Activated CD8-positive, alpha-beta T cell treated with anti-CD3 and anti-CD28 coated beads for 36 hours (primary cell): ENCODE measurements at regions not wholly inside any gene's neighbourhood (a gene's known extent, or its start where the extent isn't known, plus 50 kb on each side); places are given as distances from the start of the nearest gene placed in this dataset.

Experiments
- ATAC-seq: fragments of 200-7000 bp; cut with Tn5 transposase; one replicate; pipeline ENCODE4 v1.10.0; 2021; ENCODE audit warnings: mild to moderate bottlenecking, moderate library complexity
- CTCF ChIA-PET: fragments of 350-600 bp; sonication (Branson Sonifier 250); formaldehyde crosslinking; loops from one replicate; lab custom pipeline; 2021; ENCODE audit warnings: antibody characterized with exemption; lab: Charles Lee
- POLR2A ChIA-PET: fragments of 350-600 bp; sonication (Branson Sonifier 250); formaldehyde crosslinking; loops from one replicate; lab custom pipeline; 2021; ENCODE audit warnings: antibody characterized with exemption; lab: Charles Lee
- DNase-seq: peaks from one replicate; pipeline ENCODE4 v3.0.0-alpha.2; 2020
- H3K27ac Mint-ChIP-seq: one replicate; pipeline ENCODE4 v1.8.0; 2021; ENCODE audit warnings: mild to moderate bottlenecking, mixed read lengths
- H3K27me3 Mint-ChIP-seq: one replicate; pipeline ENCODE4 v1.8.0; 2021; ENCODE audit warnings: mixed read lengths
- H3K36me3 Mint-ChIP-seq: one replicate; pipeline ENCODE4 v1.8.0; 2021; ENCODE audit warnings: low read depth, mixed read lengths
- H3K4me1 Mint-ChIP-seq: one replicate; pipeline ENCODE4 v1.8.0; 2021; ENCODE audit warnings: low read depth, mixed read lengths
- H3K4me3 Mint-ChIP-seq: one replicate; pipeline ENCODE4 v1.8.0; 2021; ENCODE audit warnings: mild to moderate bottlenecking, moderate library complexity, mixed read lengths
- H3K9me3 Mint-ChIP-seq: one replicate; pipeline ENCODE4 v1.8.0; 2021; ENCODE audit warnings: mixed read lengths
- intact Hi-C: fragments of 100-400 bp; cut with micrococcal nuclease; formaldehyde crosslinking; loops from one replicate; pipeline ENCODE4 v1.10.0; 2022
- TF ChIP-seq, protein P1 (sequence below): fragments of 200-600 bp; IDR thresholded peaks from one replicate; pipeline ENCODE4 v1.8.0; 2022; ENCODE audit warnings: antibody characterized with exemption, mild to moderate bottlenecking

DNA sequence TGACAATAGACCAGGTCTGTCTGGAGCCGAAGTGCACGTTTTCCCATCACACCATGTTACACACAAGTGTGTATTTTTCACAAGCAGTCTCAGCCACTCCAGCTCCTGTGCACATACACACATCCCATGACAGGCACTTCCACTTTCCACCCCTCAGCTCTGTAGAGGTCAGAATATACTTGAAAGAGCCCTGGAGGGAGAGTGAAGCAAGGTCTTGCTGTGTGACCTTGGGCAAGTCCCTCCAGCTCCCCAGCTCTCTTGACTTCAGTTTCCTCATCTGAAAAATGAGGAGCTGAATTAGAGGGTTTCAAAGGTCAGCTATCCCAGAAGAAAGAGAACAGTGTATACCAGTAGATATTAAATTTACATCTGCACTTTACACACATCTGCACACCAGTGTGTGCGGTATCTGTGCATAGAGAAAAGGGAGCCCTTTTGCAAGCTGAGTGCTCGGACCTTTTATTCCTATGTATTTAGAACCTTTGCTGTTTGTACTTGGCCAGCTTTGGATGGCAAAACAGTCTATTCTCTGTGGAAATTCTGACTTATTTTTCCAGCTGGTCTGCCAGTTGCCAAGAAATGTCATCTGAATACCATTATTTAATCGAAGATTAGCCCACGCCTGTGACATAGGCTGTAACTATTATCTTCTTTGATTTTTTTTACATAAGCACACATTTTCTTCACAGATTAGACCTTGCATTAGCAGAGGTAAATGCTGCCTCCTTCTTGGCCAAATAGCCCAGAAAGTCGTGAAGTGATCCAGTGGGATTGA, 528.0 kb downstream of the BNC2 start:
- POLR2A ChIA-PET: no interaction called here
- TF ChIP-seq, protein P1, sequence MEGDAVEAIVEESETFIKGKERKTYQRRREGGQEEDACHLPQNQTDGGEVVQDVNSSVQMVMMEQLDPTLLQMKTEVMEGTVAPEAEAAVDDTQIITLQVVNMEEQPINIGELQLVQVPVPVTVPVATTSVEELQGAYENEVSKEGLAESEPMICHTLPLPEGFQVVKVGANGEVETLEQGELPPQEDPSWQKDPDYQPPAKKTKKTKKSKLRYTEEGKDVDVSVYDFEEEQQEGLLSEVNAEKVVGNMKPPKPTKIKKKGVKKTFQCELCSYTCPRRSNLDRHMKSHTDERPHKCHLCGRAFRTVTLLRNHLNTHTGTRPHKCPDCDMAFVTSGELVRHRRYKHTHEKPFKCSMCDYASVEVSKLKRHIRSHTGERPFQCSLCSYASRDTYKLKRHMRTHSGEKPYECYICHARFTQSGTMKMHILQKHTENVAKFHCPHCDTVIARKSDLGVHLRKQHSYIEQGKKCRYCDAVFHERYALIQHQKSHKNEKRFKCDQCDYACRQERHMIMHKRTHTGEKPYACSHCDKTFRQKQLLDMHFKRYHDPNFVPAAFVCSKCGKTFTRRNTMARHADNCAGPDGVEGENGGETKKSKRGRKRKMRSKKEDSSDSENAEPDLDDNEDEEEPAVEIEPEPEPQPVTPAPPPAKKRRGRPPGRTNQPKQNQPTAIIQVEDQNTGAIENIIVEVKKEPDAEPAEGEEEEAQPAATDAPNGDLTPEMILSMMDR: no peak

DNA sequence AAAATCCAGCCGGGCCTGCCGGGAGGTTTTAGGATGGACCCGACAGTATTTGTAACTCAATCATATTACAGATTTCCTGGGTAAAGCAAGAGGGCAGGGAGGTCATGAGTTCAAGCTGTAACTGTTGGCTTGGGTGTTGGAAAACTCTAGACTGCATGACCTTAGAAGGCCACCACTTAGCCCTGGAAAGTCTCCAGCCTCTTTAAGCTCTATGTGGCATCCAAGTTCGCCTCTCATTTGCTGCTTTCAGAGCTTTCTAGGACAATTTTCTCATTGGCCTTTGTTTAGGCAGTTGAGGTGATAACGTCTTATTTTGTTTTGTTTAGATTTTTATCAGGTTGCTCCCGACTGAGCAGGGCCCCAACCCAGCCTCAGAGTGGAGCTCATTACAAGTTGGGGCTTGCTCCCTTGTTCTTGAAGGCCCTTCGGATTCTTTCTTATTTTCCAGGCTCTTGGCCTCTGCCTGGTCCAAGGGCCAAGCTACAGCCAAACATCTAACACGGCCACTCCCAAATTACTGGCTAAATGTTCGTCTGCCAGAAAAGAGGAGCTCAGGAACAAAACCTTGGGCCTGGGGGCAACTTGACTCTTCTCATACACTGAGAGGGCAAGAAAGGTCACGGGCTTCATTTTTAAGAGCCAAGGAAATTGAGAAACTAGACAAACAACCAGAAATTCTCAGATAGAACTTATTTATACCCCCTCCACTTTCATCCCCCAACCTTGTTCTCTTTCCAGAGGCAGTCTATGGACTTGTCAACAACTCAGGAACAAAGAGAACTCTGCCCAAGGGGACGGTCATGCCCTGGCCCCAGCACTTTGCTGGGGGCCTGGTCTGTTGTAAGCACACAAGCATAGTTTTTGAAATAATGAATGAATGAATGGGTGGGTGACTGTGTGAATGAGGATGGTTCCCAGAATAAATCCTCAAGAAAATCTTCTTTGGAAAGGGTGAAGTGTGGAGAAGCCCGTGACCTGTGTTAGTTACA, 526.9 kb downstream of the BNC2 start:
- POLR2A ChIA-PET: no interaction called here
- no peak for DNase-seq

More for the DNA sequence above, 528.0 kb downstream of the BNC2 start:
- DNase-seq: no peak
- CTCF ChIA-PET: no interaction called here
- Mint-ChIP-seq H3K36me3 (no peaks in the 10 kb centered on the region), H3K9me3 (no peaks in the 10 kb centered on the region), H3K4me1 (no peaks in the 10 kb centered on the region), H3K27ac (no peak overlapping the region), H3K27me3 (no peaks in the 10 kb centered on the region), H3K4me3 (no peak overlapping the region)
- intact Hi-C loops: no loop called here
- ATAC-seq: no peak

DNA sequence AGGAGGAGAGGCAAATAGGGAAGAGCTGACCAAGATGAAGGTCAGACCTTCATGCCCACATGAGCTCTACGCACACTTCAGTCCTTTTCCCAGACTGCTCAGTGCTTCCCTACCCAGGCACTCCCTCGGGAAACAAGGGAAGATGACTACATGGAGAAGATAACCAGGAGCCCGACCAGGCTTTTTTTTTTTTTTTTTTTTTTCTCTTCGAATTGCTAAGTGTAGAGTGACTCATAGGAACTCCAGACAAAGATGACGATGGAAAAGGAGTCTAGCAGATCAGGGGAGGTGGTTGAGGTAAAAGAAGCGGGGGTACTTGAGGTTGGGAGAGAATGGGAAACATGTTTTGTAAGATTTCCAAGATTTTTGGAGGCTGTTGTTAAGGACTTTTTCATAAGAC, 526.1 kb downstream of the BNC2 start:
- TF ChIP-seq, protein P1: no peak
- POLR2A ChIA-PET: no interaction called here
- Mint-ChIP-seq H3K36me3 (no peaks in the 10 kb centered on the region), H3K9me3 (no peaks in the 10 kb centered on the region), H3K4me1 (no peaks in the 10 kb centered on the region), H3K27me3 (no peaks in the 10 kb centered on the region), H3K27ac (no peak overlapping the region), H3K4me3 (no peak overlapping the region)
- intact Hi-C loops: no loop called here
- CTCF ChIA-PET: no interaction called here
- ATAC-seq: no peak
- no peak for DNase-seq

More for the DNA sequence above, 526.9 kb downstream of the BNC2 start:
- TF ChIP-seq, protein P1: no peak
- CTCF ChIA-PET: no interaction called here
- Mint-ChIP-seq H3K36me3 (no peaks in the 10 kb centered on the region), H3K4me3 (no peak overlapping the region), H3K4me1 (no peaks in the 10 kb centered on the region), H3K9me3 (no peaks in the 10 kb centered on the region), H3K27me3 (no peaks in the 10 kb centered on the region), H3K27ac (no peak overlapping the region)
- intact Hi-C loops: no loop called here
- no peak for ATAC-seq

DNA sequence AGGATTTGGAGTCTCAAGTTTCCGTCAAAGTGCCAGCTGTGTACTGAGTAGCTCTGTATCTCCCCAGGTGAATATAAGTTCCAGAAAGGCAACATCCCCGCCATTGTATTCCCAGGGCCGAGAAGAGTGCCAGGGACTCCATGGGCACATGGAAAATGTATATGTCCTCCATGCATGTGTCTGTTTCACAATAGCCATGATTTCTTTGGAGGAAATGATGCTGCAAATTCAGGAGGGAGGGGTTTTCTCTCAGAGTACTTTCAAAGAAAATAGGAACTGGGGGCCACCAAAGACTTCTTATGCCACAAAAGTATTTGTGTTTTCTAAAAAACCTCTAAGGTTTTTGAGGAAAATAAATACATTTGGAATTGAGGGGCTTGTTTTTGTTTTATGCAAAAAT, 524.6 kb downstream of the BNC2 start:
- no peak for DNase-seq
- ChIA-PET POLR2A (no interaction called here), CTCF (no interaction called here)
- Mint-ChIP-seq H3K27me3 (no peaks in the 10 kb centered on the region), H3K36me3 (no peaks in the 10 kb centered on the region), H3K27ac (no peak overlapping the region), H3K4me1 (no peaks in the 10 kb centered on the region), H3K4me3 (no peak overlapping the region), H3K9me3 (no peaks in the 10 kb centered on the region)
- intact Hi-C loops: no loop called here
- TF ChIP-seq, protein P1: no peak
- ATAC-seq: no peak

DNA sequence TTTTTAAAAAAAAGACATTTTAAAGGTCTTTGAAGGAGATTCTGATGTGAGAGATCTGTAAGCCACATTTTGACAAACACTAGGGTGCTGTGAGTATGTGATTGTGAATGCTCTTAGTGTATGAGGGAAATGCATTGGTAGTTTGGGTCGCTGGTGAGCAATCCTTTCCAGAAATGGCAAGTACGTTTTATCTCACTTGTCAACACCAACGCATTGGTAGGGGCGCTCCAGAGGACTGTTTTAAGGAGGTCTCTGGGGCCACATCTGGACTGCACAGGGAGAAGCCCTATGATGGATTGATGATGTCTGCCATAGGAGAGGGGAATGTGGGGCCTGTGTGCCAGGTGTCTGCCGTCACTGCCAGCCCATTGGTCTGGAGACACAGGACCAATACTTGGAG, 522.6 kb downstream of the BNC2 start:
- ChIA-PET CTCF (no interaction called here), POLR2A (no interaction called here)
- Mint-ChIP-seq H3K27ac (no peak overlapping the region), H3K27me3 (no peaks in the 10 kb centered on the region), H3K36me3 (no peaks in the 10 kb centered on the region), H3K9me3 (no peaks in the 10 kb centered on the region), H3K4me3 (no peak overlapping the region), H3K4me1 (no peaks in the 10 kb centered on the region)
- intact Hi-C loops: no loop called here
- ATAC-seq (no peak), DNase-seq (no peak)
- TF ChIP-seq, protein P1: no peak
